HG03064 (cell line): ENCODE measurements at regions not wholly inside any gene's neighbourhood (a gene's known extent, or its start where the extent isn't known, plus 50 kb on each side); places are given as distances from the start of the nearest gene placed in this dataset.

Experiments used
- ATAC-seq: cut with Tn5 transposase; IDR thresholded peaks from one replicate; pipeline ENCODE4 v1.9.1; 2021; ENCODE audit warnings: low read depth; ENCODE audit not compliant: unreplicated experiment

- ATAC-seq: no peak
These were observed 122.3 kb upstream of the IL12B start for GRCh38 chr5:159452480-159453167.

- no peak for ATAC-seq
These were observed 122.9 kb upstream of the IL12B start for GRCh38 chr5:159453209-159453608.

GRCh38 chr5:159456261-159456660 lies 126.0 kb upstream of the IL12B start:
- no peak for ATAC-seq

GRCh38 chr5:159456722-159457465 lies 126.6 kb upstream of the IL12B start:
- ATAC-seq: peak; percentile 88

- ATAC-seq: peak; percentile 38
These were observed 128.0 kb upstream of the IL12B start for GRCh38 chr5:159458217-159458711.

- ATAC-seq: no peak
These were observed 128.9 kb upstream of the IL12B start for GRCh38 chr5:159459132-159459627.

GRCh38 chr5:159459951-159460538 lies 129.8 kb upstream of the IL12B start:
- no peak for ATAC-seq

GRCh38 chr5:159463590-159464321 lies 133.5 kb upstream of the IL12B start:
- no peak for ATAC-seq

GRCh38 chr5:159465604-159466003 lies 135.3 kb upstream of the IL12B start:
- ATAC-seq: no peak

GRCh38 chr5:159467666-159468065 lies 137.4 kb upstream of the IL12B start:
- no peak for ATAC-seq

- ATAC-seq: peak; percentile 88
These were observed 139.4 kb upstream of the IL12B start for GRCh38 chr5:159469496-159470372.

- no peak for ATAC-seq
These were observed 141.6 kb upstream of the IL12B start for GRCh38 chr5:159471904-159472303.

- ATAC-seq: no peak
These were observed 144.7 kb upstream of the IL12B start for GRCh38 chr5:159475026-159475425.

GRCh38 chr5:159478950-159479349 lies 148.7 kb upstream of the IL12B start:
- no peak for ATAC-seq

- no peak for ATAC-seq
These were observed 150.6 kb upstream of the IL12B start for GRCh38 chr5:159480849-159481248.

- no peak for ATAC-seq
These were observed 151.5 kb upstream of the IL12B start for GRCh38 chr5:159481751-159482150.

GRCh38 chr5:159486836-159487235 lies 156.5 kb upstream of the IL12B start:
- no peak for ATAC-seq

- ATAC-seq: no peak
These were observed 158.2 kb upstream of the IL12B start for GRCh38 chr5:159488516-159488915.

- no peak for ATAC-seq
These were observed 159.5 kb upstream of the IL12B start for GRCh38 chr5:159489779-159490178.

- no peak for ATAC-seq
These were observed 160.2 kb upstream of the IL12B start for GRCh38 chr5:159490507-159490906.
